ENCODE measurements at regions not wholly inside any gene's neighbourhood (a gene's known extent, or its start where the extent isn't known, plus 50 kb on each side); places are given as distances from the start of the nearest gene placed in this dataset.

- no peaks in the 10 kb centered on the region for H3K79me1 ChIP-seq (ENCODE audit: low read depth, low read length)
- H3K9ac ChIP-seq (replicated peaks in 1 of 4; ENCODE audit: extremely low read depth in 1 of 4, low read depth in 3 of 4, low read length in 3 of 4), result no peak overlapping the region
- no peaks in the 10 kb centered on the region for H4K20me1 ChIP-seq (replicated peaks in 1 of 2; ENCODE audit: control insufficient read depth in 1 of 2, insufficient read depth in 2 of 2, low read length in 2 of 2)
- 71% methylated on average over 3 of the region's 6 CpGs; no CpG with 5 or more reads in 1 of the 2 experiments for WGBS, 2 experiments (ENCODE audit: extremely low coverage in 1 of 2, insufficient coverage in 1 of 2, insufficient read length in 1 of 2, insufficient replicate concordance in 2 of 2, low coverage in 1 of 2, low lambda C conversion rate in 2 of 2, missing lambda C conversion rate in 1 of 2)
- DNase-seq (ENCODE audit: low read depth in 1 of 2, low spot score in 2 of 2) (no peak), FAIRE-seq (no peak)
- H3K14ac ChIP-seq (ENCODE audit: insufficient read length), result no peak overlapping the region
- no peak overlapping the region for H2BK5ac ChIP-seq (ENCODE audit: low read depth, low read length)
- no peaks in the 10 kb centered on the region for H3K4me1 ChIP-seq (replicated peaks in 1 of 4; ENCODE audit: control insufficient read depth in 3 of 4, insufficient read depth in 4 of 4, low read length in 3 of 4)
- no peak overlapping the region for H2BK20ac ChIP-seq (ENCODE audit: low read length)
- peaks cover 2% of the 10 kb centered on the region; the same call in 1 of the 2 replicates for H3K23me2 ChIP-seq (ENCODE audit: low read depth, low read length)
- H3K4me2 ChIP-seq (ENCODE audit: insufficient read depth in 1 of 2, low read depth in 2 of 2, low read length in 2 of 2), result no peak overlapping the region
- no peaks in the 10 kb centered on the region for H3K27me3 ChIP-seq (replicated peaks in 1 of 4; ENCODE audit: control insufficient read depth in 3 of 4, extremely low read depth in 1 of 4, insufficient read depth in 3 of 4, low read length in 3 of 4)
- ChIA-PET CTCF (ENCODE audit: partially characterized antibody) (interaction anchor here (0.6 kb wide), 1 partner anchor 954 kb away, joined by 4 read pairs; no protein-coding TSS in a partner anchor), POLR2A (ENCODE audit: partially characterized antibody) (no interaction called here)
- no peak overlapping the region for H2AK5ac ChIP-seq (ENCODE audit: low read depth, low read length)
- no peak overlapping the region for H3K23ac ChIP-seq (ENCODE audit: insufficient read length)
- H3K9me3 ChIP-seq (ENCODE audit: insufficient read depth in 2 of 2, low read depth in 1 of 2, low read length in 1 of 2), result peaks cover 25 to 84% of the 10 kb centered on the region in 2 experiments; a peak in 3 of 4 replicates
- no peak overlapping the region; the same call in 1 of the 2 replicates for H4K8ac ChIP-seq (ENCODE audit: extremely low read depth, insufficient read depth, low read length)
- H3K56ac ChIP-seq (replicated peaks; ENCODE audit: insufficient read length, low read depth, low read length), result no peak overlapping the region
- no peak overlapping the region for H4K91ac ChIP-seq (replicated peaks; ENCODE audit: insufficient read length, low read length)
- H3K36me3 ChIP-seq (ENCODE audit: control insufficient read depth in 2 of 4, insufficient read depth in 4 of 4, low read length in 3 of 4), result no peaks in the 10 kb centered on the region; a peak in 1 of 8 replicates
- H3K79me2 ChIP-seq (ENCODE audit: control insufficient read depth in 1 of 2, insufficient read depth in 2 of 2, low read length in 2 of 2), result no peaks in the 10 kb centered on the region
- H2BK12ac ChIP-seq (ENCODE audit: low read depth, low read length), result no peak overlapping the region
- no peak overlapping the region for H2AFZ ChIP-seq (ENCODE audit: low read length)
- no peak overlapping the region for H2BK120ac ChIP-seq (replicated peaks; ENCODE audit: low read depth, low read length)
- no peak overlapping the region for H4K5ac ChIP-seq (ENCODE audit: insufficient read length, low read depth, low read length)
- no peak overlapping the region for H2BK15ac ChIP-seq (ENCODE audit: low read length)
- H3K18ac ChIP-seq (ENCODE audit: extremely low read depth, low read length), result no peak overlapping the region
- H3K4ac ChIP-seq (replicated peaks; ENCODE audit: insufficient read length, low read depth, low read length), result no peak overlapping the region
- H3K4me3 ChIP-seq (ENCODE audit: extremely low read depth in 1 of 4, insufficient read depth in 2 of 4, low read depth in 3 of 4, low read length in 4 of 4), result no peak overlapping the region
- no peak overlapping the region for H3K27ac ChIP-seq (ENCODE audit: low read depth, low read length)
- TF ChIP-seq ZNF274 (IDR thresholded peaks at IDR 0.05; ENCODE audit: borderline replicate concordance, extremely low read depth, low read length), result no peak
- TF ChIP-seq NRF1 (IDR thresholded peaks at IDR 0.05; ENCODE audit: low read depth, low read length), result no peak
- TF ChIP-seq, protein P1, sequence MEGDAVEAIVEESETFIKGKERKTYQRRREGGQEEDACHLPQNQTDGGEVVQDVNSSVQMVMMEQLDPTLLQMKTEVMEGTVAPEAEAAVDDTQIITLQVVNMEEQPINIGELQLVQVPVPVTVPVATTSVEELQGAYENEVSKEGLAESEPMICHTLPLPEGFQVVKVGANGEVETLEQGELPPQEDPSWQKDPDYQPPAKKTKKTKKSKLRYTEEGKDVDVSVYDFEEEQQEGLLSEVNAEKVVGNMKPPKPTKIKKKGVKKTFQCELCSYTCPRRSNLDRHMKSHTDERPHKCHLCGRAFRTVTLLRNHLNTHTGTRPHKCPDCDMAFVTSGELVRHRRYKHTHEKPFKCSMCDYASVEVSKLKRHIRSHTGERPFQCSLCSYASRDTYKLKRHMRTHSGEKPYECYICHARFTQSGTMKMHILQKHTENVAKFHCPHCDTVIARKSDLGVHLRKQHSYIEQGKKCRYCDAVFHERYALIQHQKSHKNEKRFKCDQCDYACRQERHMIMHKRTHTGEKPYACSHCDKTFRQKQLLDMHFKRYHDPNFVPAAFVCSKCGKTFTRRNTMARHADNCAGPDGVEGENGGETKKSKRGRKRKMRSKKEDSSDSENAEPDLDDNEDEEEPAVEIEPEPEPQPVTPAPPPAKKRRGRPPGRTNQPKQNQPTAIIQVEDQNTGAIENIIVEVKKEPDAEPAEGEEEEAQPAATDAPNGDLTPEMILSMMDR (IDR thresholded peaks at IDR 0.05; ENCODE audit: control extremely low read depth in 1 of 3, insufficient read depth in 1 of 3, low read depth in 1 of 3, low read length in 3 of 3), result no peak
- TF ChIP-seq CEBPB (IDR thresholded peaks at IDR 0.05; ENCODE audit: low read depth, low read length), result no peak
- no peak for TF ChIP-seq POLR2AphosphoS5 (IDR thresholded peaks at IDR 0.05; ENCODE audit: low read depth, low read length)
- TF ChIP-seq MAFK (IDR thresholded peaks at IDR 0.05; ENCODE audit: low read depth, low read length), result no peak
- no peak for TF ChIP-seq KDM1A (IDR thresholded peaks at IDR 0.05; ENCODE audit: borderline replicate concordance, low read length)
- no peak for TF ChIP-seq SRF (IDR thresholded peaks at IDR 0.05; ENCODE audit: low read depth, low read length)
- no peak for TF ChIP-seq SP2 (IDR thresholded peaks at IDR 0.05; ENCODE audit: low read length)
- no peak for TF ChIP-seq EGR1 (IDR thresholded peaks at IDR 0.05; ENCODE audit: borderline replicate concordance, low read depth, low read length)
Measured at GRCh38 chr14:105710119-105711043, 184.0 kb downstream of the TMEM121 start.

All from H1 (cell line).